ENCODE measurements at regions not wholly inside any gene's neighbourhood (a gene's known extent, or its start where the extent isn't known, plus 50 kb on each side); places are given as distances from the start of the nearest gene placed in this dataset.
"Not testable (repeated sequence)": the region's sequence is repeated elsewhere in the genome, so short reads cannot be mapped to it uniquely, and the experiment has no call there.

GRCh38 chr4:165563851-165564250 lies 185.0 kb downstream of the CPE start:
- Mint-ChIP-seq H3K4me3 (no peak overlapping the region), H3K27me3 (no peaks in the 10 kb centered on the region), H3K27ac (no peak overlapping the region), H3K4me1 (no peaks in the 10 kb centered on the region), H3K36me3 (ENCODE audit: low read depth) (no peaks in the 10 kb centered on the region), H3K9me3 (peaks cover 8% of the 10 kb centered on the region)
- intact Hi-C loops (cut with micrococcal nuclease) = no loop called here
- ChIA-PET POLR2A (no interaction called here), CTCF (no interaction called here)
- ATAC-seq (ENCODE audit: low read depth) (no peak), DNase-seq (no peak)
- no peak for TF ChIP-seq CTCF (IDR thresholded peaks at IDR 0.05)

- no peaks in the 10 kb centered on the region for H3K36me3 Mint-ChIP-seq (ENCODE audit: low read depth)
- no peaks in the 10 kb centered on the region for H3K4me1 Mint-ChIP-seq
- TF ChIP-seq CTCF (IDR thresholded peaks at IDR 0.05) = no peak
- no peak overlapping the region for H3K4me3 Mint-ChIP-seq
- H3K27ac Mint-ChIP-seq = no peak overlapping the region
- CTCF ChIA-PET = no interaction called here
- no peaks in the 10 kb centered on the region for H3K27me3 Mint-ChIP-seq
- DNase-seq = no peak
- intact Hi-C loops (cut with micrococcal nuclease) = no loop called here
- peaks cover 3% of the 10 kb centered on the region for H3K9me3 Mint-ChIP-seq
- POLR2A ChIA-PET = no interaction called here
- no peak for ATAC-seq (ENCODE audit: low read depth)
Observed at GRCh38 chr4:165569031-165569430, 190.2 kb downstream of the CPE start.

GRCh38 chr4:165571476-165571875 lies 192.7 kb downstream of the CPE start:
- CTCF ChIA-PET; POLR2A ChIA-PET; ATAC-seq (ENCODE audit: low read depth); H3K36me3 Mint-ChIP-seq (ENCODE audit: low read depth); H3K9me3 Mint-ChIP-seq; intact Hi-C loops (cut with micrococcal nuclease); DNase-seq; H3K27me3 Mint-ChIP-seq; H3K4me1 Mint-ChIP-seq; H3K27ac Mint-ChIP-seq; H3K4me3 Mint-ChIP-seq: not testable (repeated sequence)

- Mint-ChIP-seq H3K36me3 (ENCODE audit: low read depth) (no peaks in the 10 kb centered on the region), H3K27me3 (no peaks in the 10 kb centered on the region), H3K4me1 (no peaks in the 10 kb centered on the region), H3K4me3 (no peak overlapping the region), H3K9me3 (no peaks in the 10 kb centered on the region), H3K27ac (no peak overlapping the region)
- ChIA-PET POLR2A (no interaction called here), CTCF (no interaction called here)
- ATAC-seq (ENCODE audit: low read depth) (no peak), DNase-seq (no peak)
- no peak for TF ChIP-seq CTCF (IDR thresholded peaks at IDR 0.05)
- intact Hi-C loops (cut with micrococcal nuclease) = no loop called here
Observed at GRCh38 chr4:165580351-165580905, 201.6 kb downstream of the CPE start.

- H3K27me3 Mint-ChIP-seq = no peaks in the 10 kb centered on the region
- ATAC-seq (ENCODE audit: low read depth) (no peak), DNase-seq (no peak)
- H3K9me3 Mint-ChIP-seq = no peaks in the 10 kb centered on the region
- H3K4me1 Mint-ChIP-seq = no peaks in the 10 kb centered on the region
- no peaks in the 10 kb centered on the region for H3K36me3 Mint-ChIP-seq (ENCODE audit: low read depth)
- no peak overlapping the region for H3K27ac Mint-ChIP-seq
- TF ChIP-seq CTCF (IDR thresholded peaks at IDR 0.05) = no peak
- POLR2A ChIA-PET = no interaction called here
- intact Hi-C loops (cut with micrococcal nuclease) = no loop called here
- H3K4me3 Mint-ChIP-seq = no peak overlapping the region
- CTCF ChIA-PET = no interaction called here
Observed at GRCh38 chr4:165583341-165583740, 204.5 kb downstream of the CPE start.

- H3K36me3 Mint-ChIP-seq (ENCODE audit: low read depth) = no peaks in the 10 kb centered on the region
Observed at GRCh38 chr4:165584916-165585315, 206.1 kb downstream of the CPE start.

More at GRCh38 chr4:165584916-165585315, 206.1 kb downstream of the CPE start:
- Mint-ChIP-seq H3K4me3 (no peak overlapping the region), H3K9me3 (no peaks in the 10 kb centered on the region), H3K27me3 (no peaks in the 10 kb centered on the region), H3K4me1 (no peaks in the 10 kb centered on the region), H3K27ac (no peak overlapping the region)
- DNase-seq (no peak), ATAC-seq (ENCODE audit: low read depth) (no peak)
- no peak for TF ChIP-seq CTCF (IDR thresholded peaks at IDR 0.05)
- intact Hi-C loops (cut with micrococcal nuclease) = no loop called here
- POLR2A ChIA-PET = no interaction called here
- CTCF ChIA-PET = no interaction called here

Measured in activated B cell treated with CpG ODN at 0.5 μM for 24 hours (primary cell).